ENCODE measurements at regions not wholly inside any gene's neighbourhood (a gene's known extent, or its start where the extent isn't known, plus 50 kb on each side); places are given as distances from the start of the nearest gene placed in this dataset.

DNA sequence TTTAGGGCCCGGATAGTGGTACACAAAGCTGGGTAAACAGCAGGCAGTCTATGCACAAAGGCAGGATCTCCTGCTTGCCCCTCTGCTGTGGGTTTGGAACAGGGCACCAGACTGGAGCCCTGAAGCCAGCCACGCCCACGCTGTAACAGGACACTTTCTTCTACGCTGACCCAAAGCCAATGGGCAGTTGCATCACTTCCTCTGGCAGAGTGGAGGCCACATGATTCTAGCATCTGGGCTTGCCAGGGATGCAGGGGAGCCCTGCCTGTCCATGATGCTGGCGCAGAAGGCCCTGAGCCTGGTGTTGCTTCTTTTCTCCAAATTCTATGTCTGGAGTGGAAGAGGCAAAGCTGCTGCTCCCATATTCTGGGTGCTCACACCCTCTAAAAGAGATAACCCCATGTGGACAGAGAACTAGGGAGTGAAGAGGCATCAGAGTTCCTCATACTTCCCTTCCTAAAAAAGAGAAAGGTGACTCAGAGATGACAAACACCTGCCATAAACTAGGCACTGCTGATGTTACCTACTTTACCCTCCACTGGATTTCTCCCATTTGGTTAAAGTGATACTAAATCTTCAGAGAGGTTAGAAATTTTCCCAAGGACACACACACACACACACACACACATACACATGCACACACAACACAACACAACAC lies 260.3 kb upstream of the KLF4 start:
- TF ChIP-seq, protein P1, sequence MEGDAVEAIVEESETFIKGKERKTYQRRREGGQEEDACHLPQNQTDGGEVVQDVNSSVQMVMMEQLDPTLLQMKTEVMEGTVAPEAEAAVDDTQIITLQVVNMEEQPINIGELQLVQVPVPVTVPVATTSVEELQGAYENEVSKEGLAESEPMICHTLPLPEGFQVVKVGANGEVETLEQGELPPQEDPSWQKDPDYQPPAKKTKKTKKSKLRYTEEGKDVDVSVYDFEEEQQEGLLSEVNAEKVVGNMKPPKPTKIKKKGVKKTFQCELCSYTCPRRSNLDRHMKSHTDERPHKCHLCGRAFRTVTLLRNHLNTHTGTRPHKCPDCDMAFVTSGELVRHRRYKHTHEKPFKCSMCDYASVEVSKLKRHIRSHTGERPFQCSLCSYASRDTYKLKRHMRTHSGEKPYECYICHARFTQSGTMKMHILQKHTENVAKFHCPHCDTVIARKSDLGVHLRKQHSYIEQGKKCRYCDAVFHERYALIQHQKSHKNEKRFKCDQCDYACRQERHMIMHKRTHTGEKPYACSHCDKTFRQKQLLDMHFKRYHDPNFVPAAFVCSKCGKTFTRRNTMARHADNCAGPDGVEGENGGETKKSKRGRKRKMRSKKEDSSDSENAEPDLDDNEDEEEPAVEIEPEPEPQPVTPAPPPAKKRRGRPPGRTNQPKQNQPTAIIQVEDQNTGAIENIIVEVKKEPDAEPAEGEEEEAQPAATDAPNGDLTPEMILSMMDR (IDR thresholded peaks at IDR 0.05; ENCODE audit: low read depth, low read length, missing control alignments), result no peak
- H3K4me3 ChIP-seq (replicated peaks; ENCODE audit: low read depth, low read length), result no peak overlapping the region
- peak; percentile 96 for DNase-seq (ENCODE audit: extremely low read depth, low read depth)

DNA sequence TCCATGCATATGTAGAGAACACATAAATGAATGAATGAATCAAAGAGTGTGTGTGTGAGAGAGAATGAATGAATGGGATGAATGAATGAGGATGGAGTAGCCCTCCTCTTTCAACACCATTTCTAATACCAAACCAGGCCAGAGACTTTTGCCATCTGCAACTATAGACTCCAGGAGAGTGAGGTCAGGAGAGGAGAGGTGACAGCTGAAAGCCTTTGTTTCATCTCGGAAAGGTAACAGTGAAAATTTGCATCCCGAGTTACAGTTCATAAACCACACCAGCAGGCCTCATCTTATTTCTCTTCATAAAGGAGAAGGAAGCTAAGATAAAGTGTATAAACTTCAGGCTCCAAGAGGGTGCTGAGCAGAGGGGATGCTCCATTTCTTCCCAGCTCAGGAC lies 255.3 kb upstream of the KLF4 start:
- no peak for DNase-seq (ENCODE audit: extremely low read depth, low read depth)
- TF ChIP-seq, protein P1 (IDR thresholded peaks at IDR 0.05; ENCODE audit: low read depth, low read length, missing control alignments), result no peak
- no peak overlapping the region for H3K4me3 ChIP-seq (replicated peaks; ENCODE audit: low read depth, low read length)

DNA sequence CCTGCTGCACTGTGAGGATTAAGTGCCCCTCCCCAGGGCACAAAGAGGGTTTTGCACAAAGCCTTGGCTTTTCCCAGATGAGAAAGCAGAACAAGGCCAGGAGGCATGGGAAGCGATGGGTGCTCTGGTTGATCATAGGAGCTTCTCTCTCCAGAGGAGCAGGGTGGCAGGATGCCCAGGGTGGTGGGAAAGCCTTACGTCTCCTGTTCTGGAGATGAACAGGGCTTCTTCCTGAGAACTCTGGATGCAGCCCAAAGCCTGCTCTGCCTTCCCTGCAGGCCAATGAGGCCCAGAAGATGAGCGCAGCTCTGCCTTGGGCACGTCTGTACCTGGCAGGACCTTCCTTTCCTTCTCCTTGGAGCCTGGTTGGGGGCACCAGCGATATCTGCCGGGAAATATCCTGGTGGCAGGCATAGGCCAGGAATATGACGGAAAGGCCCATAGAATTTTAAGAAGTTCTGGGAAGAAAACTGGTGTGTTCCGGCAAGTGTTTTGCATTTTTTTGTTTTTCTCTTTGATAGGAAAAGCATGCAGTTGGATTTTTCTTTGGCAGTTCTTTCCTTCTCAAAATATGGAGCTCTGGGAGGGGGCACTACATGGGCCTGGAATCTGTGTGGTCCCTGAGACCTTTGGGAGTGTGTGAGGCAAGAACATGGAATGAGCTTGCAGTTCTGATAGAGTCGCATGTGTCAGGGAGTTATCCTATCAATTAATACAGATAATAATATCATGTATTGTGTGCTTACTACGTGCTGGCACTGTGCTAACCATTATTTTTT lies 253.2 kb upstream of the KLF4 start:
- H3K4me3 ChIP-seq (replicated peaks; ENCODE audit: low read depth, low read length), result no peak overlapping the region
- no peak for DNase-seq (ENCODE audit: extremely low read depth, low read depth)
- TF ChIP-seq, protein P1 (IDR thresholded peaks at IDR 0.05; ENCODE audit: low read depth, low read length, missing control alignments), result no peak

DNA sequence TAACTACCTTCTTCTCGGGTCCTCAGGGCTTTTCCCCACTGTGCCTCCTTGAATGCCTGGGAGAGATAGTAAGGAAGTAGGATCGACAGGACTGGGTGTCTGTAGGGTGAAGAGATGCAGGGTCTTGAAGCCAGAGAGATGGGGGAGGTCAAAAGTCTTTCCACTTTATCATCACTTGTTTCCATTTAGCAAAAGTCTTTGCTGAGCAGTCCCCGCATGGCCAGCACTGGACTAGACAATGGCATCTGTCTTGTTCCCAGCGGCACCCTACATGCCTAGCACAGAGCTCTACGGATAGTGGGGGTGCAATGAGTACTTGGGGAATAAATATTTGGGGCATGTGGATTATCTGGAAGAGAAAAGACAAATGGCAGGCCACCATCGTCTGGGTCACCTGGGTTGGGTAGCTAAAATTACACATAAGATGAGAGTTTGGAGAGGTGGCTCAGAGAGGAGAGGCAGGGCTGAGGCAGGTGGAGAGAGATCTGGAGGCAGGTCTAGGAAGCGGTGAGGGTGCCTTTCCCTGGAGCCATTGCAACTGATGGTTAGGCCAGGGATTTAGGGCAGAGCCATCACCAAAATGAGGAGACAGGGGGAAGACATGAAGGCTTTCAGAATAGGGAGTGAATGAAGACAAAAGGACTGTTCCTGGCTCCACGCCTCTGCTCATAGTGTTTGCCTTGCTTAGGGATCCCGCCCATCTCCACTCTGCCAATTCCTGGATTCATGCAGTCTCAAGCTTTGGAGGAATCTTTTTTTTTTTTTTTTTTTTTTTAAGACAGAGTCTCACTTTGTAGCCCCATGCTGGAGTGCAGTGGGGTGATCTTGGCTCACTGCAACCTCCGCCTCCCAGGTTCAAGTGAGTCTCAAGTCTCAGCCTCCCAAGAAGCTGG lies 250.8 kb upstream of the KLF4 start:
- H3K4me3 ChIP-seq (replicated peaks; ENCODE audit: low read depth, low read length), result no peak overlapping the region
- DNase-seq (ENCODE audit: extremely low read depth, low read depth), result no peak
- TF ChIP-seq, protein P1 (IDR thresholded peaks at IDR 0.05; ENCODE audit: low read depth, low read length, missing control alignments), result no peak

DNA sequence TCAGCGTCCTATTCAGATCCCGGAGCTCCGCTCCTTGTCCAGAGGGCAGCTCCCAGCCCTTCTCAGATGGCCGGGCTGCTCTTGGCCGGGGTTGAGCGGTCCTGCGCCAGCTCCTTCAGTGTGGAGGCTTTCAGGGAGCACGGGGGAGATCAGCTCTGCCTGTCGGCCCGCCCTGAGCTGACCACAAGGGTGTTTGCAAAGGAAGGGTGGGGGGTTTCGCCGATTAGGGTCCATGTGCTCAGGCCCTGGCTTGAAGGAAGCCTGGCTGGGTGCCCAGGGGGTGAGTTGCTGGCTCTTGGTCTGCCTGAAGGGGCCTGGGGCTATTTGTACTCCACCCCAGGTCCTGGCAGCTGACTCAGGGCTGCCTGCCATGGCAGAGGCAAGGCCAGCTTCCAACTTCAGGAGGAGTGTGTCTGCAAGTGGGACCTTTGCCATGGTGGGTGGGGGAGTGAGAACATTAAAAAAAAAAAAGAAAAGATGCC lies 250.1 kb upstream of the KLF4 start:
- TF ChIP-seq, protein P1 (IDR thresholded peaks at IDR 0.05; ENCODE audit: low read depth, low read length, missing control alignments), result no peak
- no peak for DNase-seq (ENCODE audit: extremely low read depth, low read depth)
- H3K4me3 ChIP-seq (replicated peaks; ENCODE audit: low read depth, low read length), result no peak overlapping the region

DNA sequence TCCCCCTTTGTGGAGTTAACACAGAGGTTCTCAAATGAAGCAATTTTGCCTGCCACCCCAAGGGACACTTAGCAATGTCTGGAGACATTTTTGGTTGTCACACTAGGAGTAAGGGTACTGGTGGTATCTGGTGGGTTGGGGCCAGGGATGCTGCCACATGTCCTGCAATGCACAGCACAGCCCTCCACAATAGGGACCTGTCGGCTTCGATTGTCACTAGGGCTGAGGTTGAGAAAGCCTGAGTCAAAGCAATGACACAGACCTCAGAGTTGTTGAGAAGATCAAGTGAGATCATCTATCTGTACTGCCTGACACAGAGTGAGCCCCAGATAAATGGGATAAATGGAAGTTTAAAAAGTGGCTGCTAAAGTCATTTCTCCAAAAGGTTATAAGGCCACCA lies 249.2 kb upstream of the KLF4 start:
- DNase-seq (ENCODE audit: extremely low read depth, low read depth), result no peak

More for the DNA sequence above, 249.2 kb upstream of the KLF4 start:
- no peak overlapping the region for H3K4me3 ChIP-seq (replicated peaks; ENCODE audit: low read depth, low read length)
- TF ChIP-seq, protein P1 (IDR thresholded peaks at IDR 0.05; ENCODE audit: low read depth, low read length, missing control alignments), result no peak

Measured in HFF-Myc (cell line).